GM12878 (cell line): ENCODE measurements at regions not wholly inside any gene's neighbourhood (a gene's known extent, or its start where the extent isn't known, plus 50 kb on each side); places are given as distances from the start of the nearest gene placed in this dataset.

Experiments
- ATF7 ChIP-seq: fragments of 450-650 bp; IDR thresholded peaks from 2 replicates; pipeline ENCODE4 v1.6.1; 2016; ENCODE audit warnings: low read depth, mild to moderate bottlenecking
- BACH1 ChIP-seq: fragments of 450-650 bp; IDR thresholded peaks from 2 replicates; pipeline ENCODE4 v1.6.1; 2017; ENCODE audit warnings: mild to moderate bottlenecking, borderline replicate concordance
- GABPA ChIP-seq: IDR thresholded peaks from 2 replicates; pipeline ENCODE4 v1.6.1; 2014; ENCODE audit warnings: antibody characterized with exemption, low read depth, mild to moderate bottlenecking, inconsistent platforms
- HCFC1 ChIP-seq: fragments of 150-350 bp; IDR thresholded peaks from 2 replicates; pipeline ENCODE4 v1.6.1; 2014; ENCODE audit warnings: low read length
- JUNB ChIP-seq: IDR thresholded peaks from 2 replicates; pipeline ENCODE4 v1.6.1; 2016; ENCODE audit warnings: antibody characterized with exemption, mild to moderate bottlenecking
- MXI1 ChIP-seq: fragments of 150-350 bp; IDR thresholded peaks from 2 replicates; pipeline ENCODE4 v1.6.1; 2011; ENCODE audit warnings: low read depth, mild to moderate bottlenecking, inconsistent platforms, low read length, improper control_type of control experiment
- PAX8 ChIP-seq: fragments of 450-650 bp; IDR thresholded peaks from 2 replicates; pipeline ENCODE4 v1.6.1; 2017; ENCODE audit warnings: mild to moderate bottlenecking, moderate library complexity
- PRDM15 ChIP-seq: fragments of 450-650 bp; formaldehyde crosslinking; IDR thresholded peaks from 2 replicates; pipeline ENCODE4 v1.4.0; 2020; ENCODE audit warnings: mild to moderate bottlenecking, moderate library complexity
- ZBED1 ChIP-seq: IDR thresholded peaks from 2 replicates; pipeline ENCODE4 v1.6.1; 2016; ENCODE audit warnings: borderline replicate concordance
- ZNF207 ChIP-seq: fragments of 450-650 bp; IDR thresholded peaks from 2 replicates; pipeline ENCODE4 v1.6.1; 2014; ENCODE audit warnings: antibody characterized with exemption, mild to moderate bottlenecking, borderline replicate concordance
- ZNF622 ChIP-seq: fragments of 450-650 bp; IDR thresholded peaks from 2 replicates; pipeline ENCODE4 v1.6.1; 2017; ENCODE audit warnings: mild to moderate bottlenecking, inconsistent platforms
- TF ChIP-seq, protein P1 (sequence below): fragments of 450-650 bp; IDR thresholded peaks from 2 replicates; pipeline ENCODE4 v1.6.1; 2017; ENCODE audit warnings: mild to moderate bottlenecking, low read depth, inconsistent platforms; ENCODE audit not compliant: poor library complexity, severe bottlenecking
- TF ChIP-seq, protein P2 (sequence below): fragments of 450-650 bp; IDR thresholded peaks from 2 replicates; pipeline ENCODE4 v1.6.1; 2016; ENCODE audit warnings: mild to moderate bottlenecking

GRCh38 chr20:7695635-7696034 lies 244.6 kb downstream of the HAO1 start (continued):
- no peak for TF ChIP-seq PRDM15
- TF ChIP-seq ZNF622 = no peak
- no peak for TF ChIP-seq ZBED1
- TF ChIP-seq MXI1 = no peak
- TF ChIP-seq GABPA = no peak
- no peak for TF ChIP-seq BACH1
- TF ChIP-seq, protein P1, sequence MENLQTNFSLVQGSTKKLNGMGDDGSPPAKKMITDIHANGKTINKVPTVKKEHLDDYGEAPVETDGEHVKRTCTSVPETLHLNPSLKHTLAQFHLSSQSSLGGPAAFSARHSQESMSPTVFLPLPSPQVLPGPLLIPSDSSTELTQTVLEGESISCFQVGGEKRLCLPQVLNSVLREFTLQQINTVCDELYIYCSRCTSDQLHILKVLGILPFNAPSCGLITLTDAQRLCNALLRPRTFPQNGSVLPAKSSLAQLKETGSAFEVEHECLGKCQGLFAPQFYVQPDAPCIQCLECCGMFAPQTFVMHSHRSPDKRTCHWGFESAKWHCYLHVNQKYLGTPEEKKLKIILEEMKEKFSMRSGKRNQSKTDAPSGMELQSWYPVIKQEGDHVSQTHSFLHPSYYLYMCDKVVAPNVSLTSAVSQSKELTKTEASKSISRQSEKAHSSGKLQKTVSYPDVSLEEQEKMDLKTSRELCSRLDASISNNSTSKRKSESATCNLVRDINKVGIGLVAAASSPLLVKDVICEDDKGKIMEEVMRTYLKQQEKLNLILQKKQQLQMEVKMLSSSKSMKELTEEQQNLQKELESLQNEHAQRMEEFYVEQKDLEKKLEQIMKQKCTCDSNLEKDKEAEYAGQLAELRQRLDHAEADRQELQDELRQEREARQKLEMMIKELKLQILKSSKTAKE = no peak
- TF ChIP-seq, protein P2, sequence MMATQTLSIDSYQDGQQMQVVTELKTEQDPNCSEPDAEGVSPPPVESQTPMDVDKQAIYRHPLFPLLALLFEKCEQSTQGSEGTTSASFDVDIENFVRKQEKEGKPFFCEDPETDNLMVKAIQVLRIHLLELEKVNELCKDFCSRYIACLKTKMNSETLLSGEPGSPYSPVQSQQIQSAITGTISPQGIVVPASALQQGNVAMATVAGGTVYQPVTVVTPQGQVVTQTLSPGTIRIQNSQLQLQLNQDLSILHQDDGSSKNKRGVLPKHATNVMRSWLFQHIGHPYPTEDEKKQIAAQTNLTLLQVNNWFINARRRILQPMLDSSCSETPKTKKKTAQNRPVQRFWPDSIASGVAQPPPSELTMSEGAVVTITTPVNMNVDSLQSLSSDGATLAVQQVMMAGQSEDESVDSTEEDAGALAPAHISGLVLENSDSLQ = no peak
- TF ChIP-seq ATF7 = no peak
- no peak for TF ChIP-seq PAX8
- TF ChIP-seq JUNB = no peak
- no peak for TF ChIP-seq ZNF207
- no peak for TF ChIP-seq HCFC1
